ENCODE measurements at regions not wholly inside any gene's neighbourhood (a gene's known extent, or its start where the extent isn't known, plus 50 kb on each side); places are given as distances from the start of the nearest gene placed in this dataset.
"Not testable (repeated sequence)": the region's sequence is repeated elsewhere in the genome, so short reads cannot be mapped to it uniquely, and the experiment has no call there.

DNA sequence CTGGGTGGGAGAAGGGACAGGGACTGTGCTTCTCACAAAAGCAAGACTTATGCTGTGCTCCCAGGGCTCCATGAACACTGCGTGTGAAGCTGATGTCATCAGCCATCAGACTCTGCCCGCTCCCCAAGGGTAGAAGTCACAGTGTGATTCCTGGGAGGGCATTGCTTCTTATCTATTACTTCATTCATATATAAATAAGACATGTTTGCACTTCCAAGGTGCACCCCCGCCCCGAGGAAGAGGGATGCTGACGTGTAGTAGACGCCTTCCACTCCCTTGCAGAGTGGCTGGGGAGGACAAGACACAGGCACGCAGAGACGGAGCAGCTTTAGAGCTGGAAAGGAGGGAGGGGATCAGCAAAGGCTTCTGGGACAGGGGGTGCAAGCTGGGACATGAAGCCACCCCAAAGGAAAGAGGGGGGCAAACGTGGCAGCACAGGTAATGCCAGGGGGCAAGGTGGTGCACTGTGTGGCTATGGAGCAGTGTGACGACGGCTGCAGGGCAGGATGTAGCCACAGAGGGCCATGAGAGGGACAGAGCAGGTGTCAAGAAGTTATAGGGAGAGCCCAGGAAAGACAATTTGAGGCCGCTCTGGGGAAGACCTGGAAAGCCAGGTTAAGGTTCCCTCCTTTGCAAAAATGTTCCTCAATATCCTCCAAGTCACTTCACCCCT is 558.5 kb downstream of the MN1 start:
- Histone ChIP-seq H3K36me3 (replicated peaks; ENCODE audit: control insufficient read depth, insufficient read depth, low read length) (no peaks in the 10 kb centered on the region), H3K4me3 (ENCODE audit: insufficient read depth, low read depth, low read length) (no peak overlapping the region), H3K27me3 (ENCODE audit: control insufficient read depth, insufficient read depth, low read length) (no peaks in the 10 kb centered on the region)
- DNase-seq = no peak

DNA sequence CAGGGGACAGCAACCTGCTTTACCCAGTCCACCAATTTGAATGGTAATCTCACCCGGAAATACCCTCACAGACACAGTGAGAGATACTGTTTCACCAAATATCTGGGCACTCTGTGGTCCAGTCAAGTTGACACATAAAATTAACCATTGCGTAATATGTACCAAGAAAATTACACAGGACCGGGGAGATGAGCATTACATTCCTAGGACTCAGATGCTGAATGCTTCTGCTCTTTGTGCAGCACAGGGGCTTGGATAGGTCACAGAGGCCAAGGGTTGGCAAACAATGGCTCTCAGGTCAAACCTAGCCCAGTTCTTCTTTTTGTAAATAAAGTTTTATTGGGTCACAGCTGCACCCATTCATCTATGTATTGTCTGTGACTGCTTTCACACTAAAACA is 557.2 kb downstream of the MN1 start:
- Histone ChIP-seq H3K27me3 (ENCODE audit: control insufficient read depth, insufficient read depth, low read length) (no peaks in the 10 kb centered on the region), H3K36me3 (replicated peaks; ENCODE audit: control insufficient read depth, insufficient read depth, low read length) (no peaks in the 10 kb centered on the region), H3K4me3 (ENCODE audit: insufficient read depth, low read depth, low read length) (no peak overlapping the region)
- no peak for DNase-seq

DNA sequence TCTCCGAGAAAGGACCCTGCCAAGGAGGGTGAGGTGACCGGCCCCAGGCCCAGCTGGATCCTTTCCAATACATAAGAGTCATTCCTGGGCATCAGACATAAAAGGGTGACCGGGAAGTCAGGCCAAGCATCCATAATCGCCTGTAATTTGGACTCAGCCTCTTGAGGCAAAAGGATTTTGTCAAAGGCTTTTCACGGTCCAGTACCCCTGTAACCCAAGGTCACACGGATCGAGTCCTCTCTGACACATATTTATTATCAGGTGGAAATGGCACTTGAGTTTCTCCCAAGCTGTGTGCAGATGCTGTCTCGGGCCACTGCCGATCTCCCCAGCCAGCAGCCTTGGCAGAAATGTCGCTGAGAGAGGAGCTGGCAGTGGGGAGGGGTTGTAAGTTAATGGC is 556.5 kb downstream of the MN1 start:
- H3K36me3 ChIP-seq (replicated peaks; ENCODE audit: control insufficient read depth, insufficient read depth, low read length) = no peaks in the 10 kb centered on the region
- no peaks in the 10 kb centered on the region for H3K27me3 ChIP-seq (ENCODE audit: control insufficient read depth, insufficient read depth, low read length)
- H3K4me3 ChIP-seq (ENCODE audit: insufficient read depth, low read depth, low read length) = no peak overlapping the region
- no peak for DNase-seq

DNA sequence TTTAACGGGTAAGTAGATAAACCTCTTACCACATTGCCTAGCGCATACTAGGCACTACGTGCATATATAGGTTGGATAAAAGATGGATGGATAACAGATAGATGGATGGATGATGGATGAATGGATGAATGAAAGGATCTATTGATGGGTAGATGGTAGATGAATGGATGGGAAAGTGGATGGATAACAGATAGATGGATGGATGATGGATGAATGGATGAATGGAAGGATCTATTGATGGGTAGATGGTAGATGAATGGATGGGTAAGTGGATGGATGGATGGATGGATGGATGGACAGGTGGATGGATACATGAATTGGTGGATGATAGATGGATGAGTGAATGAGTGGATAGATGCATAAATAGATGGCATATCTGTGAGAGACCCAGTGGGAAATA is 555.0 kb downstream of the MN1 start:
- no peak overlapping the region for H3K4me3 ChIP-seq (ENCODE audit: insufficient read depth, low read depth, low read length)
- no peak for DNase-seq
- no peaks in the 10 kb centered on the region for H3K27me3 ChIP-seq (ENCODE audit: control insufficient read depth, insufficient read depth, low read length)
- no peaks in the 10 kb centered on the region for H3K36me3 ChIP-seq (replicated peaks; ENCODE audit: control insufficient read depth, insufficient read depth, low read length)

DNA sequence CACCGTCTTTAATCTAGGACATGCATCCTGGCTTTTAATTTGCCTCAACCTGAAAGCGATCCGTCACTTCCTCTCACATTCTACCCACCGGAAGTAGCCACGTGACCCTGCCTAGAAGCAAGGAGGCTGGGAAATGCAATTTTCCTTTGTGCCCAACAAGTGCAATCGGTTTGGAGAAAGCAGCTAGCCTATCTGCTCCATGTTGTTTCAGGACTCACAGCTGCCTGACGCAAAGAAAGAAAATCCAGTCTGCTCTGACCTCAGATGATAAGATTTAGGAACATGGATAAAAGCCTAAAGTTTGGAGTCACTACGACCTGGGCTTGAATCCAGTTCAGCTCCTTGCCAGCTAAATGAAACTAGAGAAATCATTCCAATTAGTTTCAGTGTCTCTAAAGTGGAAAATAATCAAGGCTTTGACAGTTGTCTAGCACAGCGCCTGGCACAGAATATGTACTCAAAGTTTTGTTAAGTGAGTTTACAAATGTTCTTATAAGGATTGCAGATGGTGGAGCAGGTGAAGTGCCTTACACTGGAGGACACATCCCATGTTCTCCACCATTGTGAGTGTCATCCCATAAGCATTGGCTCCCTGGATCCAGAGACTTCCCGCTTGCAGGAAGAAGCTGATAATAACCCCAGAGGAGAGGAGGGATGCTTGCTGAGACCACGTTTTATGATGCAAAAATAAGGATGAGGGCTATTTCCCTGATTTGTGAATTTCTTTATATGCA is 553.7 kb downstream of the MN1 start:
- no peak for DNase-seq
- H3K27me3 ChIP-seq (ENCODE audit: control insufficient read depth, insufficient read depth, low read length) = no peaks in the 10 kb centered on the region
- no peak overlapping the region for H3K4me3 ChIP-seq (ENCODE audit: insufficient read depth, low read depth, low read length)
- H3K36me3 ChIP-seq (replicated peaks; ENCODE audit: control insufficient read depth, insufficient read depth, low read length) = no peaks in the 10 kb centered on the region

DNA sequence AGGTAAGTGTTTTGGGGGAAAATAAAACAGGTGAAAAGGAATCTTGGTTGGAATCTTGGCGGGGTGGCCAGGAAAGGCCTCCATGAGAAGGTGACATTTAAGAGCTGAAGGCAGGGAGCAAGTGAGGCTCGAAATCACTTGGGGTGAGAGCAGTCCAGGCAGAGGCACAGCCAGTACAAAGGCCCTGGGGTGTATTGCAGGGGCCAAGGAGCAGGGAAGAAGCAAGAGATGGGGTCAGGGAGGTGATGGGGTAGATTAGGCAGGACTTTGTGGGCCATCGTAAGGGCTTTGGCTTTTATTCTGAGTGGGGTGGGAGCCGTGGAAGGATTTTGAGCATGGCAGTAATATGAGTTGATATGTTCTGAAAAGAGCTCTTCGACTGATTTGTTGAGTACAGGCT is 551.1 kb downstream of the MN1 start:
- DNase-seq = no peak
- Histone ChIP-seq H3K27me3 (ENCODE audit: control insufficient read depth, insufficient read depth, low read length) (no peaks in the 10 kb centered on the region), H3K36me3 (replicated peaks; ENCODE audit: control insufficient read depth, insufficient read depth, low read length) (no peaks in the 10 kb centered on the region), H3K4me3 (ENCODE audit: insufficient read depth, low read depth, low read length) (no peak overlapping the region)

DNA sequence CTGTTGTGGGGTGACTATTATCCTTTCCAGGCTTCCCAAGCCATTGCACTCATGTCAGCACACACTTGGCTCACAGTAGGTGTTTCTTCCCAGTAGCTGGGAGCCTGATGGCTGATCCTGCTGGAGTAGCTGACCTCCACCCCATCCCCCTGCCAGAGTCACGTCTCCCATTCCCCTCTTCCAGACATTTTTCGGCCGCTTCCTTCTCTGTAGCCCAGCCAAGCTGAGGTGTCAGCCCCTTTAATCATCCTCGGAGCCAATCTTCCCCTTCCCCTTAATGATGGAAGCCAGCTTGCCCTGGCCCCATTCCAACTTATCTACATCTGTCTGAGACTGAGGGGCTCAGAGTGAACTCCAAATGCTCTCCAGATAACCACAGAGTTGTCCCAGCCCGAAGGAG is 550.7 kb downstream of the MN1 start:
- no peak for DNase-seq
- H3K4me3 ChIP-seq (ENCODE audit: insufficient read depth, low read depth, low read length) = no peak overlapping the region
- no peaks in the 10 kb centered on the region for H3K27me3 ChIP-seq (ENCODE audit: control insufficient read depth, insufficient read depth, low read length)
- no peaks in the 10 kb centered on the region for H3K36me3 ChIP-seq (replicated peaks; ENCODE audit: control insufficient read depth, insufficient read depth, low read length)

DNA sequence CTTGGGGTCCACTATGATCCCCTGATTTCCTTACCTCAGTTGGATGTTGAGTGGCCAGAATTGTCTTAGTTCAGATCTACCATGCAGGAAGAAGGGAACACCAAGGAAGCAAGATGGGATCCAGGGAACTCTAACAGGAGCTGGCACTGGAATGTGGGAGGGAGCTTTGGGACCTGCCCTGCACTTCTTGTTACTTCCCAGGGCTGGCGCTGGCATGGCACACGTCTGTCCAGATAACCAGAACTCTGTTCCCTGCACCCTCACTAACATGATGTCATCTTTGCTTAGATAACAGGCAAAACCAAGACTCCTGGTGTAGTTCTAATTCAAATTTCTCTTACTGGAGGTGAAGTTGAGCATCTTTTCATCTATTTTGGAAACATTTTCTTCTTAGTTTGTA is 550.0 kb downstream of the MN1 start:
- no peak for DNase-seq
- Histone ChIP-seq H3K36me3 (replicated peaks; ENCODE audit: control insufficient read depth, insufficient read depth, low read length) (no peaks in the 10 kb centered on the region), H3K4me3 (ENCODE audit: insufficient read depth, low read depth, low read length) (no peak overlapping the region), H3K27me3 (ENCODE audit: control insufficient read depth, insufficient read depth, low read length) (no peaks in the 10 kb centered on the region)

DNA sequence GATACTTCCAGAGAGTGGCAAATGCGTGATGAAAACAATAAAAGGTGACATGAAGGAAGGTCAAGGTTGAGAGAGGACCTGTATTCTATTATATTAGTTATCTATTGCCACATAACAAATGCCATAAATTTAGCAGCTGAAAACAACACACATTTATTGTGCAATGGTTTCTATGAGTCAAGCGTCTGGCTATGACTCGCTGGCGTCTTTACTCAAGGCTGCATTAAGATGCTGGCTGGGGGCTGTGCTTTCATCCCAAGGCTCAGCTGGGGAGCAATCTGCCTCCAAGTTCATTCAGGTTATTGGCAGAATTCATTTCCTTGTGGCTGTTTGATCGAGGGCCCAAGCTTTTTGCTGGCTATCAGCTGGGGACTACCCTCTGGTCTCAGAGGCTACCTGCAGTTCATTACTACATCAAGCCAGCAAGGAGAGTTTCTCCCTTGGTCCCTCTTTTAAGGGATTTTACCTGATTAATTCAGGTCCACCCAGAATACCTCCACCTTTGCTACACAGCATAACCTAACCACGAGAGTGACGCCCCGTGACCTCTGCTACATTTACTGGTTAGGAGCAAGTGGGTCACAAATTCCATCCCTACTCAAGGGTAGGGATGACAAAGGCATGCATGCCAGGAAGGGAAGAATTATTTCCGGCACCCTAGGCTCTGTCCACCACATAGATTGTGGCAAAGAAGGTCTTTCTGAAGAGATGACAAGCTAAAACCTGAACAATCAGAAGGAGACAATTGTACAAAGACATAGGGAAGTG is 549.1 kb downstream of the MN1 start:
- Histone ChIP-seq H3K27me3 (ENCODE audit: control insufficient read depth, insufficient read depth, low read length) (no peaks in the 10 kb centered on the region), H3K36me3 (replicated peaks; ENCODE audit: control insufficient read depth, insufficient read depth, low read length) (no peaks in the 10 kb centered on the region), H3K4me3 (ENCODE audit: insufficient read depth, low read depth, low read length) (no peak overlapping the region)
- no peak for DNase-seq

DNA sequence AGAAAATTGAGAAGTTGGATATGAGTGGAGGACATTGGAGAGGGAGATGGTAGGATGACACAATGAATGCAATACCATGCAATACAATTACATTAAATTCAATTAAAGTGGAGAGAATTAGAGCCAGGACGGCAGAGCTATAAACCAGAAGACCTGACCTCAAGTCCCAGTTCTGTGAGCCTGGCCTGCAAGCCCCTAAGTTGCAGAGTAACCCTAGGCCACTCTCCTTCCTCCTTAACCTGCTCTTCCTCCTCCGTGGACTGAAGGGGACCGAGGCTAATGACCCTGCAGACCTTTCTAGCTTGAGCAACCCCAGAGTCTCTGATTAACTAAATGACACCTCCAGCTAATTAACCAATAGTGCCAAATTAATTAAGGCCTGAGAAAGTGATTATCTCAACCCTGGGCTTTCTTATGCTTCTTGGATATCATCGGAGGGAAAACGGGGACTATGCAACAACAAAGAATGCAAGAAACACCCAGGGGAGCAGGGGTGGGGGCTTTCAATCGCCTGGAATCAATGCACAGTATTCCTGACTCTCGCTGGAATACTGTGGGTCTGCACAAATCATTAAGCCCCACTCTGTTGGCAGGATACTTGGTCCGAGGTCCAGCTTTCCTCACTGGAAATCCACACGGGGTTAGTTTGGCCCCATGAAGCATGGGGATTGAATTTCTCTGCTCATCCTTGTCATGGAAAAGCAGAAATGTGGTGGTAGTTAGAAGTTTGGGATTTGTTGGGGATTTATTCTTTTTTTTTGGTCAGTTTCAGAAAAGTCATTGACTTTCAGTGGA is 548.3 kb downstream of the MN1 start:
- no peak overlapping the region for H3K4me3 ChIP-seq (ENCODE audit: insufficient read depth, low read depth, low read length)
- H3K27me3 ChIP-seq (ENCODE audit: control insufficient read depth, insufficient read depth, low read length) = no peaks in the 10 kb centered on the region
- no peaks in the 10 kb centered on the region for H3K36me3 ChIP-seq (replicated peaks; ENCODE audit: control insufficient read depth, insufficient read depth, low read length)
- DNase-seq = no peak

DNA sequence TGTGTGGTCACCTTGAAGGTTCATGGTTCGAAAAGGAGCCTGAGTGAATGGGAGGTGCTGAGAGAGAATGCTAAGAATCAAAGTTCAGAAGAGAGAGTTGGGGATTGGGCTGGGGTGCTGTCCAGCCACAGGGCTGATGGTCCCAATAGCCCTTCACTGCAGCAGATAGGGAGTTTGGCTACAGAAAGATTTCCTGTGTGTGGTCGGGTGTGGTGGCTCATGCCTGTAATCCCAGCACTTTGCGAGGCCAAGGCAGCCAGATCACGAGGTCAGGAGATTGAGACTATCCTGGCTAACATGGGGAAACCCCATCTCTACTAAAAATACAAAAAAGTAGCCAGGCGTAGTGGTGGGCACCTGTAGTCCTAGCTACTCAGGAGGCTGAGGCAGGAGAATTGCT is 547.5 kb downstream of the MN1 start:
- DNase-seq; H3K4me3 ChIP-seq (ENCODE audit: insufficient read depth, low read depth, low read length); H3K36me3 ChIP-seq (replicated peaks; ENCODE audit: control insufficient read depth, insufficient read depth, low read length); H3K27me3 ChIP-seq (ENCODE audit: control insufficient read depth, insufficient read depth, low read length): not testable (repeated sequence)

DNA sequence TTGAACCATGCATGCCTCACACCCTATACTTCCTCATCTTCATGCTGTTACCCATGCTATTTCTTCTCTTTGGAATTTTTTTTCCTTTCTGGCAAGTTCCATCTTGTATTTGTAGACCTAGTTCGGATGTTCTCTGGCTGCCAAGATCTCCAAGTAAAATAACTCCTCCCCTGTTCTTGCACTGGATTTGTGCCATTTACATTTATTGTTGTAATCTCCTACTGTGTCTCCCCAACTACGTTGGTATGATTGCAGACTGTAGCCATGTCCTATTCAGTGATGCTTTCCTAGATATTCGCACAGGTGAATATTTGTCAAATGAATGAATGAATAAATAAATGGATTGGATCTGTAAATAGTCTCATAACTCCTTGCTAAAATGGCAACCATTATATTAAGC is 546.0 kb downstream of the MN1 start:
- Histone ChIP-seq H3K4me3 (ENCODE audit: insufficient read depth, low read depth, low read length) (no peak overlapping the region), H3K36me3 (replicated peaks; ENCODE audit: control insufficient read depth, insufficient read depth, low read length) (no peaks in the 10 kb centered on the region), H3K27me3 (ENCODE audit: control insufficient read depth, insufficient read depth, low read length) (no peaks in the 10 kb centered on the region)
- DNase-seq = no peak

DNA sequence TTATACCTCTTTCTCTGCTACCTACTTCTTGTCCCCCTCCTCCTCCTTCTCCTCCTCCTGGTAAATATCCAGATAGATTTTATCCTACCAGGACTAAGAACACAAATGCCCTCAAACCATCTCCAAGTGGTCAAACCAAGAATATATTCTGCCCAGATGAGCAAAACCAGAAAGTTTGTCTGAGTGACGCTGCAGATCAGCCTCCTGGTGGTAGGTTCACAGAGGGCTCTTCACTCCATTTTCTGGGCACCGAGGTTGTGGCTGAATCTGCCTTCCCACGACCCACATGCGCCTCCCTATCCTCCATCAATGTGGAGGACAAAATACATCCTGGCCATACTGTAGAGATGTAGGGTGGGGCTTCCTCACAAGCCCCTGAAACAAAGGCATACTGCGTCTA is 543.6 kb downstream of the MN1 start:
- DNase-seq = no peak
- H3K4me3 ChIP-seq (ENCODE audit: insufficient read depth, low read depth, low read length) = no peak overlapping the region
- H3K36me3 ChIP-seq (replicated peaks; ENCODE audit: control insufficient read depth, insufficient read depth, low read length) = no peaks in the 10 kb centered on the region
- H3K27me3 ChIP-seq (ENCODE audit: control insufficient read depth, insufficient read depth, low read length) = no peaks in the 10 kb centered on the region

DNA sequence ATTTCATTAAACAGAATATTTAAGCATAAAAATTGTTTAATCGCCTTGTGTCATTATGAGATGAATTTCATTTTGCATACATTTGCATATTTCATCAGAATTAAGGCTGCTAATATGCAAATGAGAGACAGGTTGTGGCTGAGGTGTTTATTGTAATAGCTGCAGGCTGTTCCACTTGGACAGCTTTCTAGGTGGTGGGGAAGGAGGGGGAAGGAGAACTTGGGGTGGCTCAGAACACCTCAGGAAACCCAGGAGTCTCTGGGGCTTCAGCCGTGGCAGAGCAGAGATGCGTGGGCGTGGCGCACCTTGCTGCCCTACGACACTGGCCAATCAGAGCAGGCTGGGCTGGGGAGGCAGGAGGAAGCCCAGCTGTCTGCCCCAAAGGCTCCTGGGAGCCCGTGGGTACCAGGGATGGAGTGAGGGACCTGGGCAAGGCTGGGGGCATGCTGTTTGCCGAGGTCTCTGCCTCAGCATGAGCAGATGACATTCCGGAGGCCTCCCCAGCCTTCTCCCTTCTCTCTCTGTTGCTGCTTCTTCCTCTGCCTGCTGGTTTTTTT is 542.9 kb downstream of the MN1 start:
- Histone ChIP-seq H3K4me3 (ENCODE audit: insufficient read depth, low read depth, low read length) (no peak overlapping the region), H3K36me3 (replicated peaks; ENCODE audit: control insufficient read depth, insufficient read depth, low read length) (no peaks in the 10 kb centered on the region), H3K27me3 (ENCODE audit: control insufficient read depth, insufficient read depth, low read length) (no peaks in the 10 kb centered on the region)
- no peak for DNase-seq

All from H7 (cell line).